A549 (cell line): ENCODE measurements at regions not wholly inside any gene's neighbourhood (a gene's known extent, or its start where the extent isn't known, plus 50 kb on each side); places are given as distances from the start of the nearest gene placed in this dataset.

Experiments used
- ATAC-seq, 2 experiments: fragments of 200-7000 bp in 1 of 2; fragments of >200 bp in 1 of 2; cut with Nextera tagmentation in 1 of 2; cut with Tn5 transposase in 1 of 2; 3 replicates each; pipeline versions ENCODE4 v1.8.0 to v1.9.1; 2018 to 2020; ENCODE audit warnings: mild to moderate bottlenecking in 1 of 2, moderate library complexity in 1 of 2
- CTCF ChIA-PET: fragments of 300-600 bp; sonication (Branson Sonifier 250); formaldehyde crosslinking; extraction: SDS; loops from one replicate; lab custom pipeline; 2021; ENCODE audit warnings: antibody characterized with exemption, inconsistent platforms; lab: Yijun Ruan, JAX
- POLR2A ChIA-PET: fragments of 350-600 bp; formaldehyde crosslinking; extraction: SDS; loops from one replicate; lab custom pipeline; 2021; ENCODE audit warnings: antibody characterized with exemption, inconsistent platforms; lab: Yijun Ruan, JAX
- DNase-seq, 2 experiments: peaks; one replicate each; pipeline versions ENCODE4 v3.0.0 to v3.0.0-alpha.2; 2011 to 2016; ENCODE audit warnings: low read depth in 1 of 2, low spot score in 1 of 2
- FAIRE-seq: peaks from 2 replicates; lab custom pipeline; 2011; peaks lifted over from hg19 to GRCh38; lab: Jason Lieb, UNC
- H3K27ac ChIP-seq, 2 experiments: fragments of >200 bp; sonication (Bioruptor Twin); formaldehyde crosslinking; 3 replicates each; pipeline ENCODE4 v1.5.1; 2016 to 2017
- H3K4me1 ChIP-seq: fragments of >200 bp; sonication (Bioruptor Twin); formaldehyde crosslinking; 3 replicates; pipeline ENCODE4 v1.6.1; 2016
- H3K4me2 ChIP-seq: fragments of >200 bp; sonication (Bioruptor Twin); formaldehyde crosslinking; 3 replicates; pipeline ENCODE4 v1.6.1; 2016
- H3K4me3 ChIP-seq: fragments of >200 bp; sonication (Bioruptor Twin); formaldehyde crosslinking; 3 replicates; pipeline ENCODE4 v1.5.1; 2016
- H3K9me3 ChIP-seq: fragments of >200 bp; sonication (Bioruptor Twin); formaldehyde crosslinking; 3 replicates; pipeline ENCODE4 v1.6.1; 2016
- BHLHE40 ChIP-seq: IDR thresholded peaks from 2 replicates; pipeline ENCODE4 v1.6.1; 2012; ENCODE audit warnings: low read depth, low read length, inconsistent platforms
- EHF ChIP-seq: fragments of 250-450 bp; sonication (Bioruptor Pico); IDR thresholded peaks from 2 replicates; pipeline ENCODE4 v1.5.0; 2020; ENCODE audit warnings: mild to moderate bottlenecking
- EHMT2 ChIP-seq: fragments of 200-600 bp; sonication (generic); IDR thresholded peaks from 2 replicates; pipeline ENCODE4 v1.6.1; 2016; ENCODE audit warnings: antibody characterized with exemption, low read depth, mild to moderate bottlenecking, moderate library complexity
- FOSB ChIP-seq: fragments of 250-450 bp; sonication (Bioruptor Pico); IDR thresholded peaks from 2 replicates; pipeline ENCODE4 v1.5.0; 2020; ENCODE audit warnings: mild to moderate bottlenecking, moderate library complexity
- FOSL2 ChIP-seq, 2 experiments: fragments of 450-650 bp in 1 of 2; fragments of >200 bp in 1 of 2; sonication (Bioruptor Twin) in 1 of 2; formaldehyde crosslinking; IDR thresholded peaks; 2 replicates each; pipeline versions ENCODE4 v1.5.0 to v1.6.1; 2016 to 2020; ENCODE audit warnings: mild to moderate bottlenecking in 1 of 2, moderate library complexity in 1 of 2
- FOXS1 ChIP-seq: fragments of 250-450 bp; sonication (Bioruptor Pico); IDR thresholded peaks from 2 replicates; pipeline ENCODE4 v1.5.0; 2020; ENCODE audit warnings: mild to moderate bottlenecking, moderate library complexity
- GATA3 ChIP-seq: IDR thresholded peaks from 2 replicates; pipeline ENCODE4 v1.6.1; 2012; ENCODE audit warnings: borderline replicate concordance
- HOXB13 ChIP-seq: fragments of 250-450 bp; sonication (Bioruptor Pico); IDR thresholded peaks from 2 replicates; pipeline ENCODE4 v1.5.0; 2020; ENCODE audit warnings: low read depth, mild to moderate bottlenecking, moderate library complexity
- HOXB5 ChIP-seq: fragments of 250-450 bp; sonication (Bioruptor Pico); IDR thresholded peaks from 2 replicates; pipeline ENCODE4 v1.5.0; 2020; ENCODE audit warnings: mild to moderate bottlenecking, moderate library complexity
- KDM1A ChIP-seq: fragments of 200-600 bp; sonication (generic); IDR thresholded peaks from 2 replicates; pipeline ENCODE4 v1.6.1; 2016; ENCODE audit warnings: low read depth, mild to moderate bottlenecking
- MYC ChIP-seq: IDR thresholded peaks from 2 replicates; pipeline ENCODE4 v1.6.1; 2012; ENCODE audit warnings: mild to moderate bottlenecking, inconsistent platforms, low read length, improper control_type of control experiment, borderline replicate concordance
- NR3C1 ChIP-seq: fragments of >200 bp; sonication (Bioruptor Twin); formaldehyde crosslinking; IDR thresholded peaks from 3 replicates; pipeline ENCODE4 v1.6.1; 2017
- SMC3 ChIP-seq: fragments of >200 bp; sonication (Bioruptor Twin); formaldehyde crosslinking; IDR thresholded peaks from 3 replicates; pipeline ENCODE4 v1.6.1; 2018; ENCODE audit warnings: inconsistent platforms
- TFCP2L1 ChIP-seq: fragments of 250-450 bp; sonication (Bioruptor Pico); IDR thresholded peaks from 2 replicates; pipeline ENCODE4 v1.5.0; 2021; ENCODE audit warnings: mild to moderate bottlenecking
- ZC3H11A ChIP-seq: fragments of 450-650 bp; IDR thresholded peaks from 2 replicates; pipeline ENCODE4 v1.6.1; 2014; ENCODE audit warnings: antibody characterized with exemption, mild to moderate bottlenecking
- ZFP36 ChIP-seq: fragments of 450-650 bp; IDR thresholded peaks from 2 replicates; pipeline ENCODE4 v1.6.1; 2014; ENCODE audit warnings: borderline replicate concordance; ENCODE audit not compliant: partially characterized antibody
- WGBS: methylation state at CpG from one replicate; pipeline ENCODE4 v1.1.6; 2017; ENCODE audit errors: missing lambda C conversion rate; 5-methylcytosine and 5-hydroxymethylcytosine counted together
- TF ChIP-seq, protein P1 (sequence below): fragments of 150-350 bp; IDR thresholded peaks from 2 replicates; pipeline ENCODE4 v1.6.1; 2014; ENCODE audit warnings: low read depth, mild to moderate bottlenecking, low read length
- TF ChIP-seq, protein P2 (sequence below): fragments of >200 bp; sonication (Bioruptor Twin); formaldehyde crosslinking; IDR thresholded peaks from 3 replicates; pipeline ENCODE4 v1.5.1; 2016
- TF ChIP-seq, protein P3 (sequence below): IDR thresholded peaks from 2 replicates; pipeline ENCODE4 v1.6.1; 2012
- TF ChIP-seq, protein P4 (sequence below): fragments of 200-600 bp; sonication (generic); IDR thresholded peaks from 2 replicates; pipeline ENCODE4 v1.6.1; 2016; ENCODE audit warnings: antibody characterized with exemption, mild to moderate bottlenecking, moderate library complexity
- TF ChIP-seq, protein P5 (sequence below): fragments of 250-450 bp; sonication (Bioruptor Pico); IDR thresholded peaks from 2 replicates; pipeline ENCODE4 v1.5.0; 2021; ENCODE audit warnings: mild to moderate bottlenecking, moderate library complexity, borderline replicate concordance

DNA sequence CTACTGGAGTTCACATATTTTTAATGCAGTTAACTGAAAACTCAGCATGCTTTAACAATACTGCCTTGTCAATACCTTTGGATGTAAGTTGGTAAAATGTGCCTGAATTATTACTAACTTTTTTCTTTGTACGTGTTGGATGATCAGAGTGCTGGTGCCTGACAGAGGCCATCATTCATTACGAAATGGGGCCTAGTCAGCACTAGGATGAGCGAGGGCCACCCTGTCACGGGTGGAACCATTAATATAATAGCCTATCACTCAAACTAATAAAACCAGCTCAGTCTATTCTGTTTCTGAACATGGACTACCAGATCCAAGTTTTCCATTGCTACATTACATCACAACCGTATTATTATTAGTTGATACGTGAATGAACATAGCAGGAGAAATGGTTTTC is 501.7 kb upstream of the TENM3 start (continued):
- no peak for TF ChIP-seq HOXB13 (CRISPR knock-in tag)
- no peak for TF ChIP-seq FOSL2 (IDR thresholded peaks at IDR 0.05)
- no peak for TF ChIP-seq FOSL2 (CRISPR knock-in tag; IDR thresholded peaks at IDR 0.05)
- no peak for TF ChIP-seq TFCP2L1 (CRISPR knock-in tag)
- TF ChIP-seq ZFP36, result no peak
- TF ChIP-seq BHLHE40, result no peak
- TF ChIP-seq, protein P1, sequence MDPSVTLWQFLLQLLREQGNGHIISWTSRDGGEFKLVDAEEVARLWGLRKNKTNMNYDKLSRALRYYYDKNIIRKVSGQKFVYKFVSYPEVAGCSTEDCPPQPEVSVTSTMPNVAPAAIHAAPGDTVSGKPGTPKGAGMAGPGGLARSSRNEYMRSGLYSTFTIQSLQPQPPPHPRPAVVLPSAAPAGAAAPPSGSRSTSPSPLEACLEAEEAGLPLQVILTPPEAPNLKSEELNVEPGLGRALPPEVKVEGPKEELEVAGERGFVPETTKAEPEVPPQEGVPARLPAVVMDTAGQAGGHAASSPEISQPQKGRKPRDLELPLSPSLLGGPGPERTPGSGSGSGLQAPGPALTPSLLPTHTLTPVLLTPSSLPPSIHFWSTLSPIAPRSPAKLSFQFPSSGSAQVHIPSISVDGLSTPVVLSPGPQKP, result no peak
- TF ChIP-seq HOXB5, result no peak
- no peak for TF ChIP-seq NR3C1

DNA sequence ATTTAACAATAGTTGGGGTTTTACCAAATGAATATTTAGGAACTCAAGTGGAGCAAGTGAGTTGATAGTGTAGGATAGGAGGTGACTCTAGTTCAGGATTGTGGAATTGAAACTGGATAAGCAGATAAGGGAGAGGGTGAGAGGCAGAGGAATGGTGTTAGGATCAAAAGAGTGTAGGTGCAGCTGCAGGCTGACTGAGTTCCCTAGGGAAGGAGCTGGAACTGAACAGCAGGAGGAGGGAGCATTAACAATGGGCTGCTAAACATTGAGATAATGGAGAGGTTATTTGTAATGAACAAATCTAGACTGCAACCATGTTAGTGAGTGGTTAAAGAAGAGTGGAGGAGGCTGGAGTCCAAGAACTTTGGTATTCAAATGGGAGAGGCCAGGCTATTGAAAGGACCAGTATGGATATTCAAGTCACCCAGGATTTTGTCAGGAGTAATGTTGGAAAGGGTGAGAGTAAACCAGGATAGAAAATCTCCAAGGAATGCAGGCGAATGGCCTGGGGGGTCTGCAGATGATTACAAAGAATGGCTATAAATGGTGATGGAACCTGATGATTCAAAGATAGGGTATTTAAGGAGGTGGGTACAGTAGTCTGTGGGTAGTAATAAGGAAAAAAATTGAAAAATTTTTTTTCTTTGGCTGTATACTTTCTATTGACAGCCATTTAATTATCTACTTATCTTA is 497.1 kb upstream of the TENM3 start:
- H3K4me2 ChIP-seq, result no peak overlapping the region
- H3K27ac ChIP-seq, result no peak overlapping the region
- ChIA-PET CTCF (no interaction called here), POLR2A (no interaction called here)
- no peak for ATAC-seq
- DNase-seq, result no peak
- FAIRE-seq, result no peak
- no peak overlapping the region for H3K4me3 ChIP-seq
- no peaks in the 10 kb centered on the region for H3K4me1 ChIP-seq
- no peaks in the 10 kb centered on the region for H3K9me3 ChIP-seq
- WGBS, result 0% methylated on average over 1 of the region's 1 CpG
- no peak for TF ChIP-seq FOSL2 (IDR thresholded peaks at IDR 0.05)
- no peak for TF ChIP-seq FOSL2 (CRISPR knock-in tag; IDR thresholded peaks at IDR 0.05)
- no peak for TF ChIP-seq FOSB (CRISPR knock-in tag)
- TF ChIP-seq BHLHE40, result no peak
- no peak for TF ChIP-seq EHF (CRISPR knock-in tag)
- TF ChIP-seq, protein P2, sequence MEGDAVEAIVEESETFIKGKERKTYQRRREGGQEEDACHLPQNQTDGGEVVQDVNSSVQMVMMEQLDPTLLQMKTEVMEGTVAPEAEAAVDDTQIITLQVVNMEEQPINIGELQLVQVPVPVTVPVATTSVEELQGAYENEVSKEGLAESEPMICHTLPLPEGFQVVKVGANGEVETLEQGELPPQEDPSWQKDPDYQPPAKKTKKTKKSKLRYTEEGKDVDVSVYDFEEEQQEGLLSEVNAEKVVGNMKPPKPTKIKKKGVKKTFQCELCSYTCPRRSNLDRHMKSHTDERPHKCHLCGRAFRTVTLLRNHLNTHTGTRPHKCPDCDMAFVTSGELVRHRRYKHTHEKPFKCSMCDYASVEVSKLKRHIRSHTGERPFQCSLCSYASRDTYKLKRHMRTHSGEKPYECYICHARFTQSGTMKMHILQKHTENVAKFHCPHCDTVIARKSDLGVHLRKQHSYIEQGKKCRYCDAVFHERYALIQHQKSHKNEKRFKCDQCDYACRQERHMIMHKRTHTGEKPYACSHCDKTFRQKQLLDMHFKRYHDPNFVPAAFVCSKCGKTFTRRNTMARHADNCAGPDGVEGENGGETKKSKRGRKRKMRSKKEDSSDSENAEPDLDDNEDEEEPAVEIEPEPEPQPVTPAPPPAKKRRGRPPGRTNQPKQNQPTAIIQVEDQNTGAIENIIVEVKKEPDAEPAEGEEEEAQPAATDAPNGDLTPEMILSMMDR, result no peak
- no peak for TF ChIP-seq SMC3
- TF ChIP-seq ZFP36, result no peak
- TF ChIP-seq, protein P3, sequence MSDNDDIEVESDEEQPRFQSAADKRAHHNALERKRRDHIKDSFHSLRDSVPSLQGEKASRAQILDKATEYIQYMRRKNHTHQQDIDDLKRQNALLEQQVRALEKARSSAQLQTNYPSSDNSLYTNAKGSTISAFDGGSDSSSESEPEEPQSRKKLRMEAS, result no peak
- no peak for TF ChIP-seq MYC
- TF ChIP-seq HOXB13 (CRISPR knock-in tag), result no peak
- no peak for TF ChIP-seq GATA3
- TF ChIP-seq ZC3H11A, result no peak
- TF ChIP-seq, all 56 proteins: peak for 0

DNA sequence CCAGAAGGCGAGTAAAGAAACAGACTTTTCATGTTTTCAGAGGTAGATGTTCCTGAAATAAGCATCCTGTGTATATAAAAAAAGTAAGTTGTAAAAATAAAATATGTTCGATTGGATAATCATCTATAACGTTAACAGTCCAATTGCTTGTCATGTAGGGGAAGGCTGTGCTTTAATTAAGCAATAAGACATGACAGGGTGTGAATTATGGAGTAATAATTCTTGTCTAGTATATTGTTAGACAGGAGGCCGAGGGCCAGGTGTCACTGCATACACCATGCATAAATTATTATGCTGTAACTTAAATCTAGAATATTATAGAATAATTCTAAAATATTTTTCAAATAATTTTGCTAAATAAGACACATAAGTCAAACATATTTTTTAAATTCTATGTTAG is 494.6 kb upstream of the TENM3 start:
- CTCF ChIA-PET, result no interaction called here
- no peak for ATAC-seq
- 2% methylated on average over 4 of the region's 4 CpGs for WGBS

DNA sequence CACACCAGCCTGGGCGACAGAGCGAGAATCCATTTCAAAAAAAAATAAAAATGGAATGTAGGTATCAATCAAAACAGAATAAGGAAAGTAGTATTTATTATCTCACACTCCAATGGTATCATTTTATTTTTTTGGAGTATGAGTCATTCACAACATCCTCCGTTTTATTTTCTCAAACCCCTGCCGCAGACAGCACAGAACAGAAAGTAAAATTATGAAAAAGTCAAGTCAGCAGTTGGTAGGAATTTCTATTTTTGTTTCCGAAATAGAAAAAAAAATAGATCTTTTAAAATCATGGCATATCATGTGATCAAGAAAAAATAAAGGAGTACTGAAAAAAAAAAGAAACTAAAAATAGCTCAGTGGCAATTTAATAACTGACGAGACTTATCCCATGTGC is 490.7 kb upstream of the TENM3 start:
- FAIRE-seq (no peak), ATAC-seq (no peak), DNase-seq (no peak)
- H3K27ac ChIP-seq, result no peak overlapping the region
- H3K4me2 ChIP-seq, result no peak overlapping the region
- CTCF ChIA-PET, result no interaction called here
- H3K4me3 ChIP-seq, result no peak overlapping the region
- 7% methylated on average over 6 of the region's 6 CpGs for WGBS
- H3K9me3 ChIP-seq, result no peaks in the 10 kb centered on the region
- no peaks in the 10 kb centered on the region for H3K4me1 ChIP-seq
- POLR2A ChIA-PET, result no interaction called here
- TF ChIP-seq HOXB13 (CRISPR knock-in tag) (no peak), BHLHE40 (no peak), KDM1A (no peak), FOXS1 (no peak), EHF (CRISPR knock-in tag) (no peak), HOXB5 (no peak), SMC3 (no peak), EHMT2 (no peak)
- TF ChIP-seq, protein P4, sequence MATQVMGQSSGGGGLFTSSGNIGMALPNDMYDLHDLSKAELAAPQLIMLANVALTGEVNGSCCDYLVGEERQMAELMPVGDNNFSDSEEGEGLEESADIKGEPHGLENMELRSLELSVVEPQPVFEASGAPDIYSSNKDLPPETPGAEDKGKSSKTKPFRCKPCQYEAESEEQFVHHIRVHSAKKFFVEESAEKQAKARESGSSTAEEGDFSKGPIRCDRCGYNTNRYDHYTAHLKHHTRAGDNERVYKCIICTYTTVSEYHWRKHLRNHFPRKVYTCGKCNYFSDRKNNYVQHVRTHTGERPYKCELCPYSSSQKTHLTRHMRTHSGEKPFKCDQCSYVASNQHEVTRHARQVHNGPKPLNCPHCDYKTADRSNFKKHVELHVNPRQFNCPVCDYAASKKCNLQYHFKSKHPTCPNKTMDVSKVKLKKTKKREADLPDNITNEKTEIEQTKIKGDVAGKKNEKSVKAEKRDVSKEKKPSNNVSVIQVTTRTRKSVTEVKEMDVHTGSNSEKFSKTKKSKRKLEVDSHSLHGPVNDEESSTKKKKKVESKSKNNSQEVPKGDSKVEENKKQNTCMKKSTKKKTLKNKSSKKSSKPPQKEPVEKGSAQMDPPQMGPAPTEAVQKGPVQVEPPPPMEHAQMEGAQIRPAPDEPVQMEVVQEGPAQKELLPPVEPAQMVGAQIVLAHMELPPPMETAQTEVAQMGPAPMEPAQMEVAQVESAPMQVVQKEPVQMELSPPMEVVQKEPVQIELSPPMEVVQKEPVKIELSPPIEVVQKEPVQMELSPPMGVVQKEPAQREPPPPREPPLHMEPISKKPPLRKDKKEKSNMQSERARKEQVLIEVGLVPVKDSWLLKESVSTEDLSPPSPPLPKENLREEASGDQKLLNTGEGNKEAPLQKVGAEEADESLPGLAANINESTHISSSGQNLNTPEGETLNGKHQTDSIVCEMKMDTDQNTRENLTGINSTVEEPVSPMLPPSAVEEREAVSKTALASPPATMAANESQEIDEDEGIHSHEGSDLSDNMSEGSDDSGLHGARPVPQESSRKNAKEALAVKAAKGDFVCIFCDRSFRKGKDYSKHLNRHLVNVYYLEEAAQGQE, result no peak
- TF ChIP-seq, protein P5, sequence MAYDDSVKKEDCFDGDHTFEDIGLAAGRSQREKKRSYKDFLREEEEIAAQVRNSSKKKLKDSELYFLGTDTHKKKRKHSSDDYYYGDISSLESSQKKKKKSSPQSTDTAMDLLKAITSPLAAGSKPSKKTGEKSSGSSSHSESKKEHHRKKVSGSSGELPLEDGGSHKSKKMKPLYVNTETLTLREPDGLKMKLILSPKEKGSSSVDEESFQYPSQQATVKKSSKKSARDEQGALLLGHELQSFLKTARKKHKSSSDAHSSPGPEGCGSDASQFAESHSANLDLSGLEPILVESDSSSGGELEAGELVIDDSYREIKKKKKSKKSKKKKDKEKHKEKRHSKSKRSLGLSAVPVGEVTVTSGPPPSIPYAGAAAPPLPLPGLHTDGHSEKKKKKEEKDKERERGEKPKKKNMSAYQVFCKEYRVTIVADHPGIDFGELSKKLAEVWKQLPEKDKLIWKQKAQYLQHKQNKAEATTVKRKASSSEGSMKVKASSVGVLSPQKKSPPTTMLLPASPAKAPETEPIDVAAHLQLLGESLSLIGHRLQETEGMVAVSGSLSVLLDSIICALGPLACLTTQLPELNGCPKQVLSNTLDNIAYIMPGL, result no peak

More for the DNA sequence above, 494.6 kb upstream of the TENM3 start:
- DNase-seq (no peak), FAIRE-seq (no peak)
- Histone ChIP-seq H3K9me3 (no peaks in the 10 kb centered on the region), H3K4me1 (no peaks in the 10 kb centered on the region), H3K4me2 (no peak overlapping the region), H3K27ac (no peak overlapping the region), H3K4me3 (no peak overlapping the region)
- TF ChIP-seq SMC3, result no peak
- no peak for TF ChIP-seq TFCP2L1 (CRISPR knock-in tag)
- no peak for TF ChIP-seq EHMT2
- TF ChIP-seq KDM1A, result no peak
- POLR2A ChIA-PET, result no interaction called here
